IMR-90 (cell line): ENCODE measurements at regions not wholly inside any gene's neighbourhood (a gene's known extent, or its start where the extent isn't known, plus 50 kb on each side); places are given as distances from the start of the nearest gene placed in this dataset.

Experiments
- CHD1 ChIP-seq: IDR thresholded peaks from 2 replicates; pipeline ENCODE4 v1.6.1; 2012; ENCODE audit warnings: low read depth, low read length, improper control_type of control experiment
- CTCF ChIP-seq: conservative IDR thresholded peaks from 2 replicates; pipeline ENCODE4 v1.5.1; 2012; ENCODE audit warnings: mild to moderate bottlenecking, low read depth, low read length, improper control_type of control experiment
- NFE2L2 ChIP-seq: fragments of 150-350 bp; IDR thresholded peaks from 2 replicates; pipeline ENCODE4 v1.6.1; 2016; ENCODE audit warnings: low read depth, mild to moderate bottlenecking, low read length
- POLR2A ChIP-seq: IDR thresholded peaks from 2 replicates; pipeline ENCODE4 v1.6.1; 2012; ENCODE audit warnings: mild to moderate bottlenecking, low read depth, low read length
- RAD21 ChIP-seq: IDR thresholded peaks from 2 replicates; pipeline ENCODE4 v1.6.1; 2012; ENCODE audit warnings: low read length, improper control_type of control experiment

- TF ChIP-seq CTCF (no peak), POLR2A (no peak), CHD1 (no peak), RAD21 (no peak), NFE2L2 (no peak)
Observed at GRCh38 chr5:158289967-158290366, 431.0 kb upstream of the CLINT1 start.
